Tibial artery (tissue), 4 donors: ENCODE measurements at regions not wholly inside any gene's neighbourhood (a gene's known extent, or its start where the extent isn't known, plus 50 kb on each side); places are given as distances from the start of the nearest gene placed in this dataset.
"Not testable (repeated sequence)": the region's sequence is repeated elsewhere in the genome, so short reads cannot be mapped to it uniquely, and the experiment has no call there.

Source experiments
- DNase-seq, 2 donors: peaks; one replicate each; pipeline ENCODE4 v3.0.0-alpha.2; 2019
- H3K27ac ChIP-seq, 2 donors: fragments of 200-600 bp; sonication (generic) in 1 of 2; 1 replicate in 1 of 2; 2 replicates in 1 of 2; pipeline ENCODE4 v1.5.1; 2018 to 2019; ENCODE audit warnings: mild to moderate bottlenecking in 1 of 2
- H3K27me3 ChIP-seq, 2 donors: fragments of 200-600 bp; sonication (generic) in 1 of 2; one replicate each; pipeline versions ENCODE4 v1.5.1 to v1.6.0; 2016 to 2019
- H3K36me3 ChIP-seq, 3 donors: fragments of 200-600 bp; sonication (generic) in 2 of 3; one replicate each; pipeline ENCODE4 v1.5.1; 2016 to 2019; ENCODE audit warnings: mild to moderate bottlenecking in 2 of 3
- H3K4me1 ChIP-seq, 4 donors: fragments of 200-600 bp; sonication (generic) in 2 of 4; 1 replicate in 3 of 4; 2 replicates in 1 of 4; pipeline ENCODE4 v1.5.1; 2016 to 2019
- H3K4me3 ChIP-seq, 2 donors: fragments of 200-600 bp; sonication (generic) in 1 of 2; 1 replicate in 1 of 2; 2 replicates in 1 of 2; pipeline ENCODE4 v1.5.1; 2018 to 2019; ENCODE audit warnings: mild to moderate bottlenecking in 2 of 2
- H3K9me3 ChIP-seq, 3 donors: fragments of 200-600 bp; sonication (generic) in 1 of 3; one replicate each; pipeline ENCODE4 v1.5.1; 2016 to 2019
- CTCF ChIP-seq, 2 experiments: fragments of 200-600 bp in 1 of 2; fragments of 450-650 bp in 1 of 2; IDR thresholded peaks; one replicate each; pipeline ENCODE4 v1.5.1; 2017 to 2019; ENCODE audit warnings: antibody characterized with exemption in 2 of 2, mild to moderate bottlenecking in 1 of 2, moderate library complexity in 1 of 2
- intact Hi-C: fragments of 100-400 bp; cut with DNase I; formaldehyde crosslinking; loops from one replicate; pipeline ENCODE4 v1.15.0; 2023; ENCODE audit warnings: low total_unique reads

GRCh38 chr21:14889080-14889810 is 175.6 kb downstream of the NRIP1 start:
- Histone ChIP-seq H3K27ac (no peak overlapping the region), H3K36me3 (no peaks in the 10 kb centered on the region), H3K4me1 (no peaks in the 10 kb centered on the region), H3K27me3 (no peaks in the 10 kb centered on the region), H3K9me3 (no peaks in the 10 kb centered on the region), H3K4me3 (no peak overlapping the region)
- no peak for TF ChIP-seq CTCF (IDR thresholded peaks at IDR 0.05)
- DNase-seq: no peak
- intact Hi-C loops: no loop called here

GRCh38 chr21:14888202-14888601 is 176.6 kb downstream of the NRIP1 start:
- Histone ChIP-seq H3K4me1 (no peaks in the 10 kb centered on the region), H3K4me3 (no peak overlapping the region), H3K9me3 (no peaks in the 10 kb centered on the region), H3K36me3 (no peaks in the 10 kb centered on the region), H3K27ac (no peak overlapping the region), H3K27me3 (no peaks in the 10 kb centered on the region)
- no peak for TF ChIP-seq CTCF (IDR thresholded peaks at IDR 0.05)
- no peak for DNase-seq
- intact Hi-C loops: no loop called here

- TF ChIP-seq CTCF (IDR thresholded peaks at IDR 0.05): no peak
- intact Hi-C loops: no loop called here
Measured at GRCh38 chr21:14886001-14886400, 178.8 kb downstream of the NRIP1 start.

GRCh38 chr21:14883351-14883750 is 181.4 kb downstream of the NRIP1 start:
- no peaks in the 10 kb centered on the region for H3K4me1 ChIP-seq
- no peaks in the 10 kb centered on the region for H3K36me3 ChIP-seq
- intact Hi-C loops: no loop called here
- no peaks in the 10 kb centered on the region for H3K9me3 ChIP-seq
- no peak for DNase-seq
- no peak for TF ChIP-seq CTCF (IDR thresholded peaks at IDR 0.05)
- H3K27me3 ChIP-seq: no peaks in the 10 kb centered on the region
- no peak overlapping the region for H3K27ac ChIP-seq
- no peak overlapping the region for H3K4me3 ChIP-seq

More at GRCh38 chr21:14886001-14886400, 178.8 kb downstream of the NRIP1 start:
- no peak for DNase-seq
- Histone ChIP-seq H3K4me3 (no peak overlapping the region), H3K27me3 (no peaks in the 10 kb centered on the region), H3K9me3 (no peaks in the 10 kb centered on the region), H3K27ac (no peak overlapping the region), H3K4me1 (no peaks in the 10 kb centered on the region), H3K36me3 (no peaks in the 10 kb centered on the region)

- H3K9me3 ChIP-seq, DNase-seq, H3K27ac ChIP-seq, intact Hi-C loops, H3K4me1 ChIP-seq, H3K27me3 ChIP-seq, H3K4me3 ChIP-seq, H3K36me3 ChIP-seq: not testable (repeated sequence)
Measured at GRCh38 chr21:14882545-14882944, 182.3 kb downstream of the NRIP1 start.

- Histone ChIP-seq H3K27ac (no peak overlapping the region), H3K4me3 (no peak overlapping the region), H3K9me3 (no peaks in the 10 kb centered on the region), H3K36me3 (no peaks in the 10 kb centered on the region), H3K27me3 (no peaks in the 10 kb centered on the region), H3K4me1 (no peaks in the 10 kb centered on the region)
- intact Hi-C loops: no loop called here
- TF ChIP-seq CTCF (IDR thresholded peaks at IDR 0.05): no peak
- no peak for DNase-seq
Measured at GRCh38 chr21:14881863-14882499, 182.8 kb downstream of the NRIP1 start.
